Trophoblast cell (in vitro differentiated cells and primary cell): ENCODE measurements at regions not wholly inside any gene's neighbourhood (a gene's known extent, or its start where the extent isn't known, plus 50 kb on each side); places are given as distances from the start of the nearest gene placed in this dataset.

ENCODE experiments used
- DNase-seq, 2 donors: peaks; one replicate each; pipeline ENCODE4 v3.0.0-alpha.2; 2016
- H2AFZ ChIP-seq: 2 replicates; pipeline ENCODE4 v1.6.1; 2013; ENCODE audit warnings: low read length, moderate library complexity, mild to moderate bottlenecking; ENCODE audit not compliant: insufficient read depth, poor library complexity
- H2AK5ac ChIP-seq: 2 replicates; pipeline ENCODE4 v1.6.1; 2013; ENCODE audit warnings: mild to moderate bottlenecking, low read length
- H2BK120ac ChIP-seq: 2 replicates; pipeline ENCODE4 v1.6.1; 2013; ENCODE audit warnings: low read length, mild to moderate bottlenecking, moderate library complexity; ENCODE audit not compliant: insufficient read depth, poor library complexity
- H2BK12ac ChIP-seq: 2 replicates; pipeline ENCODE4 v1.6.1; 2013; ENCODE audit warnings: mild to moderate bottlenecking, low read length, moderate library complexity
- H2BK5ac ChIP-seq: 2 replicates; pipeline ENCODE4 v1.6.1; 2013; ENCODE audit warnings: low read length, low read depth, moderate library complexity, mild to moderate bottlenecking; ENCODE audit not compliant: poor library complexity
- H3K14ac ChIP-seq: 2 replicates; pipeline ENCODE4 v1.6.1; 2013; ENCODE audit warnings: mild to moderate bottlenecking, low read length
- H3K18ac ChIP-seq: 2 replicates; pipeline ENCODE4 v1.6.1; 2013; ENCODE audit warnings: mild to moderate bottlenecking, low read length
- H3K23ac ChIP-seq: 2 replicates; pipeline ENCODE4 v1.6.1; 2013; ENCODE audit warnings: low read length
- H3K27ac ChIP-seq: 2 replicates; pipeline ENCODE4 v1.5.1; 2013; ENCODE audit warnings: low read depth, mild to moderate bottlenecking, inconsistent platforms, low read length, moderate library complexity
- H3K27me3 ChIP-seq: 2 replicates; pipeline ENCODE4 v1.6.1; 2013; ENCODE audit warnings: inconsistent platforms, mild to moderate bottlenecking, low read length, moderate library complexity; ENCODE audit not compliant: insufficient read depth
- H3K36me3 ChIP-seq, 2 experiments: 1 replicate in 1 of 2; 2 replicates in 1 of 2; pipeline ENCODE4 v1.6.1; 2013; ENCODE audit warnings: low read length in 2 of 2, mild to moderate bottlenecking in 2 of 2, moderate library complexity in 1 of 2; ENCODE audit not compliant: insufficient read depth in 2 of 2, control insufficient read depth in 1 of 2
- H3K4ac ChIP-seq: 2 replicates; pipeline ENCODE4 v1.6.1; 2013; ENCODE audit warnings: low read depth, mild to moderate bottlenecking, low read length, moderate library complexity
- H3K4me1 ChIP-seq, 2 experiments: 1 replicate in 1 of 2; 2 replicates in 1 of 2; pipeline ENCODE4 v1.6.1; 2013; ENCODE audit warnings: low read length in 2 of 2, mild to moderate bottlenecking in 2 of 2, moderate library complexity in 1 of 2; ENCODE audit not compliant: insufficient read depth in 2 of 2, control insufficient read depth in 1 of 2
- H3K4me2 ChIP-seq: 2 replicates; pipeline ENCODE4 v1.6.1; 2013; ENCODE audit warnings: inconsistent platforms, mild to moderate bottlenecking, low read length, moderate library complexity
- H3K4me3 ChIP-seq: 2 replicates; pipeline ENCODE4 v1.5.1; 2013; ENCODE audit warnings: mild to moderate bottlenecking, low read depth, low read length, inconsistent platforms
- H3K79me1 ChIP-seq: one replicate; pipeline ENCODE4 v1.6.1; 2013; ENCODE audit warnings: low read length
- H3K79me2 ChIP-seq: 2 replicates; pipeline ENCODE4 v1.6.1; 2013; ENCODE audit warnings: low read length, mild to moderate bottlenecking; ENCODE audit not compliant: control insufficient read depth, insufficient read depth, poor library complexity
- H3K9ac ChIP-seq: 2 replicates; pipeline ENCODE4 v1.6.1; 2013; ENCODE audit warnings: mild to moderate bottlenecking, low read length
- H3K9me3 ChIP-seq: 2 replicates; pipeline ENCODE4 v1.6.1; 2013; ENCODE audit warnings: low read depth, mild to moderate bottlenecking, control low read depth, inconsistent platforms, low read length; ENCODE audit not compliant: insufficient read depth
- H4K12ac ChIP-seq: 2 replicates; pipeline ENCODE4 v1.6.1; 2013; ENCODE audit warnings: low read depth, mild to moderate bottlenecking, low read length, moderate library complexity
- H4K8ac ChIP-seq: 2 replicates; pipeline ENCODE4 v1.6.1; 2013; ENCODE audit warnings: low read depth, mild to moderate bottlenecking, low read length, moderate library complexity
- H4K91ac ChIP-seq: one replicate; pipeline ENCODE4 v1.6.1; 2013; ENCODE audit warnings: low read depth, mild to moderate bottlenecking, low read length, moderate library complexity
- WGBS: extraction: QIAGEN DNeasy Blood & Tissue Kit; methylation state at CpG from one replicate; pipeline ENCODE4 v1.1.7; 2013; ENCODE audit warnings: missing lambda C conversion rate; ENCODE audit not compliant: insufficient read length, insufficient coverage; ENCODE audit errors: extremely low coverage; 5-methylcytosine and 5-hydroxymethylcytosine counted together

DNA sequence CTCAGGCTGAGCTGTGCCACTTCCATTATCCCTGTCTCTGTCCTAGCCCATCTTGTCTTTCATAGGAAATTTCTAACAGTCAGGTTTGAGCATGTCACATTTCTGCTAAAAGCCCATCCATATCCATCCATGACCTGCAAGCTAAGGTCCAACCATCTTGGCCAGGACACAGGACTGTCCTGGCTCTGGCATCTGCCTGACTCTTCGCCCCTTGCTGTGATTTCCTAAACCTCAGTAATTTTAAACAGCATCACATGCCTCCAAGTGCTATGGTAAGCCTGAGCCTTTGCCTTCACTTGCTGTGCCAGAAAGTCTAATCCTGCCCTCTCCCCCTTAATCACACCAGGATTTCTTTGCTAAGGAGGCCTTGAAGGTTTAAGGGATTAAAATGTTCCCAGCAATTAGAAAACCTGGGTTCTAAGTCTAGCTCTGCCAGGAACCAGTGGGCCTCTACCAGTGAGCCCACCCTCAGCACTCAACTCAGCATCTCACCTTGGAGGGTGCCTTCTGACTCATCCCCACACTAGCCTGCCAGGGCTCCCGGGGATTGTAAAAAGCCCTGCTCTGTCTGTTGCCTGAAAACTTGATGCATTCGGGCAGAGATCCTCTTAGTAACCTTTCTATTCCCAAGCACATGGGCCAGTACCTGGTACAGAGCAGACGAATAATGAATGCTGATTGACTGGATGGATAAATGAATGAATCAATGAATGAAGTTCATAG, 411.0 kb downstream of the LRATD1 start:
- no peak overlapping the region for H4K8ac ChIP-seq
- H2BK12ac ChIP-seq, result no peak overlapping the region
- peaks cover 1% of the 10 kb centered on the region for H3K9me3 ChIP-seq
- no peak overlapping the region for H2BK5ac ChIP-seq
- no peak overlapping the region for H2AK5ac ChIP-seq
- DNase-seq, result no peak
- no peak overlapping the region for H3K4ac ChIP-seq
- no peak overlapping the region for H4K91ac ChIP-seq
- WGBS, result no CpG with 5 or more reads among the region's 4 CpGs
- no peak overlapping the region for H3K4me3 ChIP-seq
- no peak overlapping the region for H3K14ac ChIP-seq
- no peaks in the 10 kb centered on the region for H3K79me2 ChIP-seq
- H3K27ac ChIP-seq, result no peak overlapping the region
- H3K79me1 ChIP-seq, result no peaks in the 10 kb centered on the region
- no peaks in the 10 kb centered on the region for H3K4me1 ChIP-seq
- no peaks in the 10 kb centered on the region for H3K36me3 ChIP-seq
- H2BK120ac ChIP-seq, result no peak overlapping the region
- H3K18ac ChIP-seq, result no peak overlapping the region
- H2AFZ ChIP-seq, result no peak overlapping the region
- H3K23ac ChIP-seq, result peak overlapping the region; percentile 58
- H3K9ac ChIP-seq, result no peak overlapping the region
- no peaks in the 10 kb centered on the region for H3K27me3 ChIP-seq
- H4K12ac ChIP-seq, result no peak overlapping the region
- H3K4me2 ChIP-seq, result no peak overlapping the region

DNA sequence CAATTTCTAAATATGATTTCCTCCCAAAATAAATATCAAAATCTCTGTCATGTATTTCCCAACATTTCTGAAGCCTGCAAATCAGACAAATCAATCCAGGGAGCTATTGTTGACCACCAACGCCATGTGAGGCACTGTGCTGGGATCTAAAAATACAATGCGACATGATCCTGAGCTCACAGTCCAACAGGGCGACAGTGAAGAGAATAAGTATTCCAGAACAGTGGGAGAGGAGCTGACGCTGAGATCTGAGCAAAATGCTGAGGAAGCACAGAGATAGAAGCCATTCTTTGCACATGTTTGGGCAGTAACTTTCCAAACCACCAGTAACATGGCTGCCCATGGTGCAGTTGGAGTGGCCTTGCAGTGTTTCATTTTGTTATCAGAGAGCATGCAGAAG, 412.5 kb downstream of the LRATD1 start:
- no peak overlapping the region for H3K9ac ChIP-seq
- H2BK120ac ChIP-seq, result no peak overlapping the region
- no peak overlapping the region for H4K91ac ChIP-seq
- H3K36me3 ChIP-seq, result no peaks in the 10 kb centered on the region
- no peak overlapping the region for H3K27ac ChIP-seq
- no peaks in the 10 kb centered on the region for H3K79me1 ChIP-seq
- H3K4me3 ChIP-seq, result no peak overlapping the region
- no peaks in the 10 kb centered on the region for H3K4me1 ChIP-seq
- no peak for DNase-seq
- no peak overlapping the region for H2AFZ ChIP-seq
- no peak overlapping the region for H3K14ac ChIP-seq
- no peak overlapping the region for H3K18ac ChIP-seq
- H3K23ac ChIP-seq, result no peak overlapping the region
- peaks cover 1% of the 10 kb centered on the region for H3K9me3 ChIP-seq
- H4K8ac ChIP-seq, result no peak overlapping the region
- H2AK5ac ChIP-seq, result no peak overlapping the region
- no peak overlapping the region for H2BK5ac ChIP-seq
- no peak overlapping the region for H2BK12ac ChIP-seq
- no peaks in the 10 kb centered on the region for H3K79me2 ChIP-seq
- H3K4ac ChIP-seq, result no peak overlapping the region
- no peak overlapping the region for H4K12ac ChIP-seq
- no peaks in the 10 kb centered on the region for H3K27me3 ChIP-seq
- WGBS, result no CpG with 5 or more reads among the region's 4 CpGs
- no peak overlapping the region for H3K4me2 ChIP-seq

DNA sequence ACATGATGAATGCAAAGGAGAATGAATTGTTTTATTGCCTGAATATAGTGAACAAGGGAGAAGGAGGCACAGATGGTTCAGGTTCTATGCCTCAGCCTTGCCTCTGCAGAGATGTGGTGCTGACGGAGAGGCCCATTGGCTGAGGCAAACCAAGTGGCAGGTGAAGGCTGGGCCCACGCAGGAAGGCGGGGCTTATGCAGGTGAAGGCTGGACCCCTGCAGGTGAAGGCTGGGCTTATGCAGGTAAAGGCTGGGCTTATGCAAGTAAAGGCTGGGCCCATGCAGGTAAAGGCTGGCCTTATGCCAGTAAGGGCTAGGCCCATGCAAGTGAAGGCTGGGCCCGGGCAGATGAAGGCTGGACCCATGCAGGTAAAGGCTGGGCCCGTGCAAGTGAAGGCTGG, 414.7 kb downstream of the LRATD1 start:
- Histone ChIP-seq H2BK120ac (no peak overlapping the region), H3K27me3 (no peaks in the 10 kb centered on the region), H4K8ac (no peak overlapping the region), H3K4me2 (no peak overlapping the region), H3K23ac (no peak overlapping the region), H4K12ac (no peak overlapping the region), H2AK5ac (no peak overlapping the region), H3K14ac (no peak overlapping the region), H3K4ac (no peak overlapping the region), H4K91ac (no peak overlapping the region), H3K9ac (no peak overlapping the region), H3K36me3 (no peaks in the 10 kb centered on the region), H3K9me3 (peaks cover 1% of the 10 kb centered on the region), H3K79me1 (no peaks in the 10 kb centered on the region), H3K79me2 (no peaks in the 10 kb centered on the region), H3K4me3 (peak overlapping the region; percentile 35), H2BK5ac (no peak overlapping the region), H2AFZ (no peak overlapping the region), H3K27ac (no peak overlapping the region), H3K4me1 (no peaks in the 10 kb centered on the region), H3K18ac (no peak overlapping the region), H2BK12ac (no peak overlapping the region)
- DNase-seq, result no peak
- no CpG with 5 or more reads among the region's 5 CpGs for WGBS

DNA sequence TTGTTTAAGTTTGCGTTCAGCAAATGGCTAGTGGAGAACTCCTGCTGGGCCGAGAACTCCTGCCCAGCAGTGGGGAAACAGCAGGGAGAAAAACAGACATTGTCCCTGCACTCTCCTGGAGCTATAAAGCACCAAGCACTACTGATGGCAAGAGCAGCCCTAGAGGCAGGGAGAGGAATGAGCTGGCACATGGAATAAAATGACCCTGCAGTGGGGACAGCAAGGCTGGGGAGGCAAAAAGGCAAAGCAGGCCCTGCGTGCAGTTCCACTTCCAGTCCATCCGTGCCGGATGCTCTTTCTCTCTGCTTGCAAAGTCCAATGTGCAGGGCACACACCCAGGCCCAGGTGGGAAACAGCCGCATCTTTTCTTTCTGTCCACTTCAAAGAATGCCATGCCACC, 415.5 kb downstream of the LRATD1 start:
- Histone ChIP-seq H3K4me1 (no peaks in the 10 kb centered on the region), H2BK5ac (no peak overlapping the region), H4K91ac (no peak overlapping the region), H3K79me2 (no peaks in the 10 kb centered on the region), H4K12ac (no peak overlapping the region), H3K27me3 (no peaks in the 10 kb centered on the region), H4K8ac (no peak overlapping the region), H3K79me1 (no peaks in the 10 kb centered on the region), H3K9me3 (peaks cover 1% of the 10 kb centered on the region), H3K23ac (no peak overlapping the region), H3K18ac (no peak overlapping the region), H3K4me3 (no peak overlapping the region), H3K4ac (no peak overlapping the region), H2BK12ac (no peak overlapping the region), H3K36me3 (no peaks in the 10 kb centered on the region), H3K27ac (no peak overlapping the region), H3K14ac (no peak overlapping the region), H3K9ac (no peak overlapping the region), H2AK5ac (no peak overlapping the region), H3K4me2 (no peak overlapping the region), H2AFZ (no peak overlapping the region), H2BK120ac (no peak overlapping the region)
- DNase-seq, result no peak
- no CpG with 5 or more reads among the region's 6 CpGs for WGBS
